ENCODE measurements at regions not wholly inside any gene's neighbourhood (a gene's known extent, or its start where the extent isn't known, plus 50 kb on each side); places are given as distances from the start of the nearest gene placed in this dataset.

GRCh38 chr4:20646287-20646686 is 54.0 kb upstream of the PACRGL start:
- TF ChIP-seq ZFP3 (CRISPR knock-in tag; IDR thresholded peaks at IDR 0.05): no peak
- no peak for TF ChIP-seq CSDC2 (CRISPR knock-in tag; IDR thresholded peaks at IDR 0.05)
- TF ChIP-seq ISL1 (CRISPR knock-in tag; IDR thresholded peaks at IDR 0.05): no peak
- TF ChIP-seq RARB (CRISPR knock-in tag; IDR thresholded peaks at IDR 0.05): no peak
- no peak for TF ChIP-seq ZC3H10 (CRISPR knock-in tag; IDR thresholded peaks at IDR 0.05)
- TF ChIP-seq PATZ1 (CRISPR knock-in tag; IDR thresholded peaks at IDR 0.05; ENCODE audit: borderline replicate concordance): no peak
- no peak for TF ChIP-seq ZNF8 (CRISPR knock-in tag; IDR thresholded peaks at IDR 0.05)
- no peak for TF ChIP-seq ZNF565 (CRISPR knock-in tag; conservative IDR thresholded peaks at IDR 0.05; ENCODE audit: low read depth)
- TF ChIP-seq ZFP30 (CRISPR knock-in tag; IDR thresholded peaks at IDR 0.05): no peak
